ENCODE measurements at regions not wholly inside any gene's neighbourhood (a gene's known extent, or its start where the extent isn't known, plus 50 kb on each side); places are given as distances from the start of the nearest gene placed in this dataset.

- no peak for TF ChIP-seq CTCF (IDR thresholded peaks at IDR 0.05)
- no peak for TF ChIP-seq POLR2A (IDR thresholded peaks at IDR 0.05)
These were observed 153.2 kb downstream of the CTTN start for GRCh38 chr11:70551351-70552166.

Measured in thyroid gland (tissue), 4 donors.